NCI-H2196 treated with DMSO at 0.1 percent for 48 hours (cell line): ENCODE measurements at regions not wholly inside any gene's neighbourhood (a gene's known extent, or its start where the extent isn't known, plus 50 kb on each side); places are given as distances from the start of the nearest gene placed in this dataset.

ENCODE experiments used
- DNase-seq: peaks from one replicate; lab custom pipeline; 2025; ENCODE audit not compliant: unreplicated experiment; lab: John Stamatoyannopoulos, UW

DNA sequence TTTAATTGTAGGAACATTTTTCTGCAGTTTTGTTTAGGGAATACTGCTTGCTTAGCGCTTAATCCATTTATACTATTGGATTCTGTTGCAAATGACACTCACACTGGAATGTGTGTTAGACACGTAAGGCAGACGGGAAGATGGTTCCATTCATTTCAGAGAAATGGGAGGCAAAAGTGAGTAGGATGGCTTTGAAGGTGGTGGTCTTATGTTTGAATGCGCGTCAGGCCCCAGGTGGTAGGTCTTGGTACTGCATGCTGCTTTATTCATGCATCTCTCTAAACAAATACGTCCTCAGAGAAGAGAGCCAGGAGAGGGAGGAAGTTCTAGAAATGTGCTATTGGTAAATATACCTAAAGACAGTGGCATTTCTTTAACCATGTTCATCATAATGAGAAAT, 997.6 kb upstream of the RBFOX1 start:
- no peak for DNase-seq

GRCh38 chr16:6331770-6332169, 1000.9 kb upstream of the RBFOX1 start:
- DNase-seq = no peak

GRCh38 chr16:6317934-6318333, 1014.7 kb upstream of the RBFOX1 start:
- no peak for DNase-seq

DNA sequence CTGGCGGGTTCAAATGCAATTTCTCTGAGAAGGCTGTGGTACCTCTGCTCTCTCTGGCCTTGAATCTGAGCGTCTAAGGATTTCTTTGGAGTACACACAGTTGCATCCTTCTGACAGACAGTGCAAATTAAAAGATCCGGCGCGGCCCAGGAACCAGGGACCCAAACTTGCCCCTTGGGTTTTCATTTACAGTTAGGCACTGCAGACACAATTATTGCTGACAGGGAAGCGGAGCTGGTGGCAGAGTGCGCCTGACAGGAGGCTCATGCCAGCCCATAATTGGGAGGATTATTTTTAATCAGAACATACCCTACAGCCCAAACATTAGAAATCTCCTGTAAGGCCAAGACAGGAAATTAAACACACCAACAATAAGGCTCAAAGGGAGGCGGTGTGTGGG, 1023.4 kb upstream of the RBFOX1 start:
- no peak for DNase-seq

GRCh38 chr16:6308176-6308575, 1024.5 kb upstream of the RBFOX1 start:
- no peak for DNase-seq

DNA sequence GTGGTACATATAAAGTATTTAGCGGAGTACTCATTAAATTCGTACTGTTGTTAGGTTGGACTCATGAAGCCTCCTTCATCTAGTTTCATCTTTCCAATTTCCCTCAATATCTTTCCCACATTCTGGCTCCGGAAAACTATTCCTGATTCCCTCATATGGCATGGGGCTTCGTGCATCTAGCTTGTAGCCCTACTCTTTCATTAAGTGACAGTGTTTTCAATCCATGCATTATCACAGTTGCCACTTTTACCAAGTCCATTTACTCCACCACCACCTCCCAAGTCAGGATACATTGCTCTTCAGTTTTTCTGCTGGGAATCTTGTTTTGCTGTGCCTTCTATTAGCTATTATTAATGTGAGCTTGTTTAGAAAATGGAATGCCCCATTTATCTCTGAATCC, 1032.1 kb upstream of the RBFOX1 start:
- no peak for DNase-seq

DNA sequence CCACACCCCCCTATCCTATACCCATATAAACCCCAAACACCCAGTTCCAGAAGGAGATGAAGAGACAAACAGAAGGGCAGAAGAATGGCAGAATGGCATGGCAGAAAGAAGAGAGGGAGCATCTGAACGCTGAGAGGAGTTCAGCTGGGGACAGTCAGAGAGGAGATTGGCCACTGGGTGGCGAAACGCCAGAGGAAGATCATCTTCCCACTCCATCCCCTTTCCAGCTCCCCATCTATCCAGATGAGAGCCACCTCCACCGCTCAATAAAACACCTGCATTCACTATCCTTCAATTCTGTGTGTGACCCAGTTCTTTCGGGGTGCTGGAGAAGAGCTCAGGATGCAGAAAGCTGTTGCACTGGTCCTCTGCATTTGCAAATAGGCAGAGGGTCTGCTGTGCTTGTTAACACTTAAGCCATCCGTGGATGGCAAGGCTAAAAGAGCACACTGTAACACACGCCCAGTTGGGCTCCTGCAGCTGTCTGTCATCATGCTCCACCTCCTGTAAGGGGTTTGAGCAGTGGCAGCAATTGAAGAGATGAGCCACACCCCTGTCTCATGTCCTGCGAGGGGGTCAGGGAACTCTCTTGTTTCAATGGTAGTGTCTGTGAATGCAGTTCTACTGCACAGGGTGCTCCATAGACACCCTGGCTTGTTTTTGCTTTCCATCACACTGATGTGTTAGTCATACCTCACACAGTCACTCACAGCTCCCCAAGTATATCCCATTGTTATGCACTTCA, 1034.8 kb upstream of the RBFOX1 start:
- no peak for DNase-seq

DNA sequence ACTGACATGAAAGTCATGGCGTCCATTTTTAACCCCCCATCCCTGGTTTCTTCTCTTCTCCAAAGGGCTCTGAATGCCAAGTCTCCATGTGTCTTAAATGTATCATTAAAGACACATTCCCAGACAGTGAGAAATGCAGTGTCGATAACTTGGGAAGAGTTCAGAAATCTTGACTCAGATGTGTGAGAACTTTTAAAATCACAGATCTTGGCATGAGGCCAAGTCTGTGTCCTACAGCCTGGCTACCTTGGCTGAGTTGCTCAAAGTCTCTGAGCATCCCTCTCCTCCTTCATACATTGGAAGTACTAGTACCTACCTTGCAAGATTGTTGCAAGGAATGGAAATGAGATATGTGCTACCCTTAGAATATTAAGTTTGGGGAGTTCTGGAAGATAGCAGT, 1046.5 kb upstream of the RBFOX1 start:
- no peak for DNase-seq

DNA sequence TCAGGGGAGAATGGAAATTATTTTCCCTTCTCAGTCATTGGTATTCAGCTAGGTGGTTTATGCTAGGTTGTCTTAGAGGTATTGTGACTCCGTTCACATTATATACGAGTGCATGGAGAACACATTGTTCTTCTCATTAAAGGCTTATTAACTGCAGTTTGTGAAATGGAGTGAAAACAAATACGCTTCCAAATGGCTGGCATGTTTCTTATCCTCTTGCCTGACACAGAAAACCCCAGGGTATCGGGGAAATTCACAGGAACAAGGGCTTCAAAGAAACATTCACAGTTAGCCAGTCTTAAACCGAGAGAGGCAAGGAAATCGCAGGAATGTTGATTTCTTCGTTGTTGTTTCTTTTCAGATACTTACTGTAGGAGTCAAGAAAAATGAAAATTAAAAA, 1047.9 kb upstream of the RBFOX1 start:
- no peak for DNase-seq

DNA sequence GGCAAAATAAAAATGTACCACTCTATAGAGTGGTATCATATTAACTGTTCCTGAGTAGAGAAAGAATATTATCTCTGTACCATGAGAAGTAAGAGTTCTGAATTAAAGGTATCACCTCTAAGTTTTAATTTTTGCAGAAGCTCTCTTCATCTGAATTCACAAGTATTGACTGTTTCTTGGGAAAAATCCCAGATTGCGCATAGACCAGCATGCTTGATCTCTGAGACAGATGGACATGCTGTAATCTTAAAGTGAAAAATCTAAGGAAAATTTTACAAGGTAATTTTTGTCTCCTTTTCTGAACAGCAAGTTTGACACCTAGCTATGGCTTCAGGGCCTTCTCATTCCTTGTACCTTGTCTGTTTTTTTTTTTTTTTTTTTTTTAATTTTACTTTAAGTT, 1050.7 kb upstream of the RBFOX1 start:
- no peak for DNase-seq

- no peak for DNase-seq
Measured at GRCh38 chr16:6281274-6281673, 1051.4 kb upstream of the RBFOX1 start.

DNA sequence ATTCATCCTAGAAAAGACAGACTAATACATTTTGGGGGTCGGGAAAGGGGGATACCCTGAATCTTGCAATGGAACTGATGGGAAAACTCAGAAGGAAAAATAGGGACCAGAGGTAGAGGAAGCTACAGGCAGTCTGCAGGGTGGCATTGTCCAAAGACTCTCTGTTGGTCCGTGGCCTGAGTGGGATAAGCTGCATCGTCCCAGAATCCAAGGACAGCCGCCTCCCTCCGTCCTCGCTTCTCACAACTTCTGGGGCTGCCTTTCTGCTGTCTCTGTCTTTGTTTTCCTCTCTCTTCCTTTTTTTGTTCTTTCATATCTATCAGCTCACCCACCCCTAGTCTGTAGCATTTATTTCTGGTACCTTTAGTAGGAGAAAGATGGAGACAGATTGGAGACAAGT, 1052.6 kb upstream of the RBFOX1 start:
- DNase-seq = no peak

- DNase-seq = no peak
Measured at GRCh38 chr16:6279286-6279685, 1053.4 kb upstream of the RBFOX1 start.

- no peak for DNase-seq
Measured at GRCh38 chr16:6274351-6274750, 1058.3 kb upstream of the RBFOX1 start.

DNA sequence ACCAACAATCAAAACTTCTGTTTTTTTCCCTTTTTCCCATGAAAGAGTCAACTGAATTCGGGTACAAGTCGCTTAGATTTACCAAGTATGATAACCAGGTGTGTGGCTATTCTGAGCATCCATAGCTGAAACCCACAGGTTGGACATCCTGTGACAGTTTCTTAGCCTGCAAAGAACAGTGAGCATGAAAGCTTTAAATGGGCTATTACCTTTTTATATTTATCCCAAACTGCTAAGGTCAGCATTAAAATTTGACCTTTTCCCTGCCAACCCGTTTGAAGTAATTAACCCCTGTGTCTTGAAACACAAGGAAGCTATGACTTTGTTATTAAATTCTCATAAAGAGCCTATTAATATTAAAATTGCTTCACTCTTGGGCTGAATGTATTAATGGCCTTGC, 1065.0 kb upstream of the RBFOX1 start:
- DNase-seq = no peak

DNA sequence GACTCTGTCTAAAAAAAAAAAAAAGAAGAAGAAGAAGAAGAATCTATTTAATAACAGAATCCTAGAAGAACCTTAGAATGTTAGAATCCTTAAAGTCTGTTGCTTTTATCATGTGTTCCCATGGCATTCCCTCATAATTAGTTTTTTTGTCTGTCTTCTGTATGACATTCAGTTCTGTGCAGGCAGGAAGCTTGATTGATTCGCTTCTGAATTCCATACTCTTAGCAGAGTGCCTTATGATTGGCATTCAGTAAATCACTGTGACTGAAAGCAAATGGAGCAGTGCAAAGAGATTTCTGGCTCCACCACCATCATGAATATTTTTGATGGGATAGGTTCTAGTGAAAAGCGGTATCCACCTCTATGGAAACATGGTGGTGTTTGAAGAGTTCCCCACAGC, 1065.9 kb upstream of the RBFOX1 start:
- DNase-seq = no peak

DNA sequence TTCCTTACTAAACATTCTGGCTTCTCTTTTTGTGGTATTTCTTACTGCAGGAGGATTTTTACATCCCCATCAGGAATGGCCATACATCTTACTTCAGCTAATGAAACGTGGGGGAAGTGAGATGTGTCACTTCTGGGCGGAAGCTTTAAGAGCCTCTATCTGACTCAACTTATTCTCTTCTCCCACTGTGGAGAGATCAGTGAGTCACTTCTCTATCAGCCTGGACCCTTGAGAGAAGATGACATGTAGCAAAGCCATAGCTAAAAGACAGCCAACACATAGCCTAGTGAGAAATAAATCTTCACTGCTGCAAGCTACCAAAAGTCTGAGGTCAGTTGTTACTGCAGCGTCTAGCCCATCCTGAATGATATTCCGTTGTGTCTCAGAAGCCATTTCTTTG, 1066.7 kb upstream of the RBFOX1 start:
- DNase-seq = no peak

GRCh38 chr16:6258056-6258455, 1074.6 kb upstream of the RBFOX1 start:
- no peak for DNase-seq

GRCh38 chr16:6252541-6252940, 1080.1 kb upstream of the RBFOX1 start:
- DNase-seq = no peak

DNA sequence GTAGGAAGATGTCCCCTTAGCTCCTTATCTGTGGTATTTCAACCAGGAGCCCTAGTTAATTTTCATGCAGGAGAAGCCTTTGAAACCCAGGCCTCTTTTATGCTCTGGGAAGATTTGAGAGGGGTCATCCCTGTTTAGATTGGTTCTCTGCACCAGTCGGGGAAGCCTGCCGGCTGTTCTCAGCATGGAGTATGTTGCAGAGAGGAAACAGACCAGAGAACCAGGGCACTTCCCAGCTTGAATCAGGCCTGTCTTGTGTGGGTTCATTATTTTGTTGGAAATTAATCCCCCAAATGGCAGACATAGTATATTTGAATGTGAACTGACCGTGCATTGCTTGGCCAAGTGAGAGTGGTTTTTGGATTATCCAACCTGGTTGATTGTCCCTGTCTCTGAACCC, 1082.1 kb upstream of the RBFOX1 start:
- no peak for DNase-seq

DNA sequence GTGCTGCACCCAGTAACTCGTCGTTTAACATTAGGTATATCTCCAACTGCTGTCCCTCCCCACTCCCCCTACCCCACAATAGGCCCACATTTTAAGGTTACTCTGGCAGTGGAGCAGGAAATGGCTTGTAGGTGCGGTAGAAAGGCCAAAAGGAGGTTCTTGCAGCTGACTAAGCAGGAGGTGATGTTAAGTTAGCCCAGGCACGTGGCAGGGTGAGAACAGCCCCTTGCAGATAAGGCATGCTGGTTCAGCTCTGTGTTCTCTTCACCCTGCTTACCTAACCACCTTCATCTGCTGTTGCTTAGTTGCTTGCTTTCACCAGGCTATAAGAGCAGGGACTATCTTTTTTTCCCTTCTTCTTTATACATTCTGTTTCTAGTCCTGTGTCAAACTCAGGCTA, 1082.8 kb upstream of the RBFOX1 start:
- no peak for DNase-seq

GRCh38 chr16:6248199-6248598, 1084.4 kb upstream of the RBFOX1 start:
- DNase-seq = no peak

GRCh38 chr16:6247775-6248174, 1084.9 kb upstream of the RBFOX1 start:
- no peak for DNase-seq
